GM18867 (cell line): ENCODE measurements at regions not wholly inside any gene's neighbourhood (a gene's known extent, or its start where the extent isn't known, plus 50 kb on each side); places are given as distances from the start of the nearest gene placed in this dataset.

Source experiments
- ATAC-seq: cut with Tn5 transposase; IDR thresholded peaks from one replicate; pipeline ENCODE4 v1.9.1; 2021; ENCODE audit warnings: mild to moderate bottlenecking, moderate library complexity; ENCODE audit not compliant: unreplicated experiment

GRCh38 chr9:117548556-117548955 lies 133.7 kb upstream of the ASTN2 start:
- ATAC-seq, result no peak

GRCh38 chr9:117547904-117548303 lies 133.0 kb upstream of the ASTN2 start:
- ATAC-seq, result no peak

GRCh38 chr9:117546894-117547678 lies 132.2 kb upstream of the ASTN2 start:
- ATAC-seq, result peak; percentile 72

GRCh38 chr9:117545846-117546245 lies 131.0 kb upstream of the ASTN2 start:
- no peak for ATAC-seq

- ATAC-seq, result no peak
These were observed 128.2 kb upstream of the ASTN2 start for GRCh38 chr9:117543089-117543488.

- ATAC-seq, result no peak
These were observed 127.2 kb upstream of the ASTN2 start for GRCh38 chr9:117542021-117542420.

GRCh38 chr9:117541181-117541580 lies 126.3 kb upstream of the ASTN2 start:
- no peak for ATAC-seq

GRCh38 chr9:117535973-117536372 lies 121.1 kb upstream of the ASTN2 start:
- no peak for ATAC-seq

- ATAC-seq, result no peak
These were observed 120.6 kb upstream of the ASTN2 start for GRCh38 chr9:117535434-117535833.

- ATAC-seq, result no peak
These were observed 113.4 kb upstream of the ASTN2 start for GRCh38 chr9:117528225-117528624.

GRCh38 chr9:117526674-117527073 lies 111.8 kb upstream of the ASTN2 start:
- ATAC-seq, result no peak

GRCh38 chr9:117523531-117524153 lies 108.8 kb upstream of the ASTN2 start:
- ATAC-seq, result no peak

GRCh38 chr9:117521293-117521692 lies 106.4 kb upstream of the ASTN2 start:
- no peak for ATAC-seq

GRCh38 chr9:117516676-117517632 lies 102.1 kb upstream of the ASTN2 start:
- no peak for ATAC-seq

- ATAC-seq, result no peak
These were observed 97.1 kb upstream of the ASTN2 start for GRCh38 chr9:117511852-117512481.

GRCh38 chr9:117496307-117496706 lies 81.5 kb upstream of the ASTN2 start:
- ATAC-seq, result no peak

- ATAC-seq, result no peak
These were observed 79.7 kb upstream of the ASTN2 start for GRCh38 chr9:117494401-117495090.

GRCh38 chr9:117492476-117492875 lies 77.6 kb upstream of the ASTN2 start:
- no peak for ATAC-seq

- ATAC-seq, result no peak
These were observed 76.6 kb upstream of the ASTN2 start for GRCh38 chr9:117491491-117491890.

GRCh38 chr9:117490199-117490598 lies 75.3 kb upstream of the ASTN2 start:
- no peak for ATAC-seq
